Mucosa of gallbladder (tissue), 1 donor: ENCODE measurements at regions not wholly inside any gene's neighbourhood (a gene's known extent, or its start where the extent isn't known, plus 50 kb on each side); places are given as distances from the start of the nearest gene placed in this dataset.

Experiments used
- DNase-seq: peaks from one replicate; pipeline ENCODE4 v3.0.0-alpha.2; 2020; ENCODE audit warnings: low spot score
- donor health status: DM: no; HTN: no; CAD: no.

- DNase-seq: no peak
Observed at GRCh38 chr14:26128931-26129671, 468.7 kb downstream of the NOVA1 start.

DNA sequence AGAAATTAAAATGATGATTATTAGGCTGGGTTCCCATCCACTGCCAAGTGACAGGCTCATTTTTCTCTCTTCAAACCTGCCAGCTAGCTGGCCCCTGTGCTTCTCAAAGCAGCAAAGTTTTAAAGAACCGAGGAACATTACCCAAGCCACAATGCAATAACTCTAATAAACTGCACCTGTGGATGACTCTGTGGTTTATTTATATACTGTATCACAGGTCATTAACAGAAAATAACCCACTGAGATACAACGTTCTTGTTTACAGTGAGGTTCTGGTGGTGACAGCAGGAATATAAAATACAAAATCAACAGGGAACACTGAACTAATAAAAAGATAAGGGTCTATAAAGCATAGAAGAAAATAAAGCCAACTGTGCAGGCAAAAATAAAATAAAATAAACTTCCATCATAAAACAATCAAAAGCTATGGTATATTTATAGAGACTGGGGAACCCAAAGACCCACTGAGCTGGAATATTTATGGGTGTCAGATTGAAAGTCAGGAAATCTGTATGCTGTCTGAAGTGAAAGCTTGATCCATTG is 472.9 kb downstream of the NOVA1 start:
- DNase-seq: no peak

- no peak for DNase-seq
Observed at GRCh38 chr14:26123459-26123858, 474.4 kb downstream of the NOVA1 start.

GRCh38 chr14:26121181-26121580 is 476.7 kb downstream of the NOVA1 start:
- DNase-seq: no peak

- no peak for DNase-seq
Observed at GRCh38 chr14:26113911-26114640, 483.8 kb downstream of the NOVA1 start.

DNA sequence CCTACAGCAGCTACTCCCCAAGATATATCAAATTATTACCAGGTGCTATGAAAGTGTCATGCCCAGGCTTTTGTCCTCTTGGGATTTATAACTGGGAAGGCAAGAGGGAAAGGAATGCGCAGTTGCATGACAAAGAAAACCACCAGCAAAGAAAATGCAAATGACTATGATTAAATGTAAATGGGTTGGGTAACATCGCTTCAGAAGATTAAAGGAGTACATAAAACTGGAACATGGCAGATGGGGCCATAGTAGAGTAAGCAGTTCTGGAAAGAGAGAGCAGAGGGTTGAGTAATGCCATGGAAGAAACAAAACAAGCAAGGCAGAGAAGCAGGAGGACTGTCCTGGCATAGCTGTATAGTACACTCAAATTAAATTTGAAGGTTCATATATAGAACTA is 493.1 kb downstream of the NOVA1 start:
- no peak for DNase-seq

- DNase-seq: no peak
Observed at GRCh38 chr14:26097852-26098251, 500.0 kb downstream of the NOVA1 start.

GRCh38 chr14:26088275-26088674 is 509.6 kb downstream of the NOVA1 start:
- DNase-seq: no peak

GRCh38 chr14:26081043-26081442 is 516.8 kb downstream of the NOVA1 start:
- DNase-seq: no peak

GRCh38 chr14:26078561-26078960 is 519.3 kb downstream of the NOVA1 start:
- DNase-seq: no peak

GRCh38 chr14:26074892-26075291 is 522.9 kb downstream of the NOVA1 start:
- no peak for DNase-seq

- no peak for DNase-seq
Observed at GRCh38 chr14:26070443-26070842, 527.4 kb downstream of the NOVA1 start.

- DNase-seq: no peak
Observed at GRCh38 chr14:26067786-26068459, 529.9 kb downstream of the NOVA1 start.

GRCh38 chr14:26067341-26067740 is 530.5 kb downstream of the NOVA1 start:
- no peak for DNase-seq

DNA sequence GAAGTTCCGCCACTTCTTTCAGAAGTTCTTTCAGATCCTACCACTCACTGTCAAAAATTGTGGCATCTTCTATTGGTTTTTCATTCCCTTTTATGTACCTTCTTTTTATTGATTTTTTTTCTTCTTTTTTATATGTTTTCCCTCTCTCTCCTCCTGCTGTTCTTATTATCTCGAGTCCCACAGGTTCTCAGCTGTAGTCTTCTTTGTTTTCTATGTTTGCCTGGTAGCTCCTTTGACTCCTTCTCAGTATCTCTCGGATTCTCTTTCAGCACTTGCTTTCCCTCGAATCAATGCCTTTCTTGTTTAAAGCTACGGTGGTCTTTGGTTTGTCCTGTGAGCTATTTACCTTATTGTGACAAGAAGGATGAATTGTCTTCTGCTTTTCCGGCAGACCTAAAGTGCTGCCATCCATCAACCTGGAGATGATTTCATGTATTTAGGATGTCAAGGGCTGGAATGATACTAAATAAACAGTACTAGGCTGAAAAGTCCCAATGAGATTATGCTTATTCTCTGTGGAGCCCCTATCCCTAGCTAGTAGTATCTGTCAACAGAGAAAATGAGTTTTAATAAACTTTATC is 541.7 kb downstream of the NOVA1 start:
- no peak for DNase-seq

GRCh38 chr14:26032348-26032747 is 565.5 kb downstream of the NOVA1 start:
- DNase-seq: no peak

GRCh38 chr14:26026384-26026783 is 571.4 kb downstream of the NOVA1 start:
- DNase-seq: no peak

GRCh38 chr14:26023967-26024366 is 573.9 kb downstream of the NOVA1 start:
- no peak for DNase-seq

DNA sequence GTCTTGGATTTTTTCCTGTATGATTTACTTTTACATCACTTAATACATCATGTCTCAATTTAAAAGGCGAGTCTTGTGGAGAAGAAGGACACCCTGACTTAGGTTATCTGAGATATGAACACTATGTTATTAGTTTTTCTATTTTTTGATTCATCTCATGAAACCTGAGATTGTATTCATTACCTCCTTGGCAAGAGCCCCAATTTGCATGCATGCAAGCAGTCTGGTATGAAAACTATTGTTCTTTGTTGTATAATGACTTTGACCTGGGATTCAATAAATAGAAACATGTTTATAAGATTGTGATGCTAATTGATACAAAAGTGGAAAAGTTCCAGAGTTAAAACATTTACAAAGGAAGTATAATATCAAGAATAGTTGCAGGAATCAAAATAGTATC is 576.1 kb downstream of the NOVA1 start:
- no peak for DNase-seq

GRCh38 chr14:26017270-26017669 is 580.6 kb downstream of the NOVA1 start:
- no peak for DNase-seq

- DNase-seq: no peak
Observed at GRCh38 chr14:26008290-26008689, 589.5 kb downstream of the NOVA1 start.

DNA sequence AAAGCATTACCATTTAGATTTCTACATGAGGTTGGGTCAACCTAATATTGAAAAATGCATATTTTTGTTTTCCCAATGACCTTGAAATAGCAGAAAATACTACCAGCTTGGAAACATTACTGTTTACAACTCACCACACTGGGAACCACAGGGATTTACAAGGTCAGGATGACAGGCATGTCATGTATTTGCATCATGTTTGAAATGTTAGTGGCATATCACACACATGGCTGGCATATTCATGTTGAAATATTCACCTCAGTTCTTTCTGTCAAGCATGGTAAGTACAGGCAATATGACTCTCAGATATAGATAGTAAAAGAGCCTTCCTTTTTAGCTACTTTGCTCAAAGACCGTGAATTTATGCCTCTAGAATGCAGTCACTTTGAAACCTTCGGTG is 593.5 kb downstream of the NOVA1 start:
- DNase-seq: no peak
